ENCODE measurements at regions not wholly inside any gene's neighbourhood (a gene's known extent, or its start where the extent isn't known, plus 50 kb on each side); places are given as distances from the start of the nearest gene placed in this dataset.
"Not testable (repeated sequence)": the region's sequence is repeated elsewhere in the genome, so short reads cannot be mapped to it uniquely, and the experiment has no call there.

- no peak overlapping the region for H3K27ac ChIP-seq (ENCODE audit: insufficient read depth, low read depth, low read length)
- H3K4me3 ChIP-seq (replicated peaks in 1 of 3; ENCODE audit: insufficient read depth in 1 of 3, low read depth in 1 of 3, low read length in 3 of 3), result no peak overlapping the region
- dilution Hi-C loops (cut with MboI; ENCODE audit: extremely low pct_ligation_motif_present, low sequenced_read_pairs), result no loop called here
- H3K4me2 ChIP-seq (ENCODE audit: insufficient read depth, low read length), result no peak overlapping the region
- no TSS peak for BruUV-seq (replicated peaks)
- ChIA-PET POLR2A (no interaction called here), CTCF (no interaction called here)
- FAIRE-seq (no peak), DNase-seq (ENCODE audit: low read depth, low spot score) (no peak)
- no peaks in the 10 kb centered on the region for H4K20me1 ChIP-seq (replicated peaks; ENCODE audit: control insufficient read depth, extremely low read depth, insufficient read depth, low read length)
- H3K9ac ChIP-seq (replicated peaks; ENCODE audit: extremely low read depth, insufficient read depth, low read length), result no peak overlapping the region
- H2AFZ ChIP-seq (ENCODE audit: low read depth, low read length), result no peak overlapping the region
- no peaks in the 10 kb centered on the region for H3K9me3 ChIP-seq (replicated peaks; ENCODE audit: control insufficient read depth, insufficient read depth, low read length)
- H3K9me1 ChIP-seq (replicated peaks; ENCODE audit: control insufficient read depth, extremely low read depth, insufficient read depth, low read length), result no peaks in the 10 kb centered on the region
- no peaks in the 10 kb centered on the region for H3K4me1 ChIP-seq (ENCODE audit: control insufficient read depth, extremely low read depth, insufficient read depth, low read length)
- TF ChIP-seq CTCF (IDR thresholded peaks at IDR 0.05; ENCODE audit: extremely low read depth in 1 of 2, insufficient read depth in 1 of 2, low read depth in 1 of 2, low read length in 2 of 2) (no peak), MYC (IDR thresholded peaks at IDR 0.05; ENCODE audit: low read depth, low read length) (no peak), MAX (IDR thresholded peaks at IDR 0.05; ENCODE audit: insufficient read depth, insufficient read length) (no peak), GATA2 (IDR thresholded peaks at IDR 0.05; ENCODE audit: insufficient read depth, insufficient read length, low read depth, low read length) (no peak), POLR2AphosphoS5 (IDR thresholded peaks at IDR 0.05; ENCODE audit: insufficient read depth, low read depth, low read length) (no peak), FOS (IDR thresholded peaks at IDR 0.05; ENCODE audit: borderline replicate concordance, insufficient read depth, low read length) (no peak), EZH2 (IDR thresholded peaks at IDR 0.05; ENCODE audit: borderline replicate concordance, low read depth, low read length, severe bottlenecking) (no peak), POLR2A (IDR thresholded peaks at IDR 0.05; ENCODE audit: low read depth, low read length) (no peak), JUN (IDR thresholded peaks at IDR 0.05; ENCODE audit: borderline replicate concordance, insufficient read depth, insufficient read length, low read depth) (no peak)
- intact Hi-C loops (cut with micrococcal nuclease), result no loop called here
- no peaks in the 10 kb centered on the region for H3K27me3 ChIP-seq (ENCODE audit: control insufficient read depth in 2 of 2, insufficient read depth in 2 of 2, low read length in 2 of 2)
- no peaks in the 10 kb centered on the region for H3K79me2 ChIP-seq (ENCODE audit: control insufficient read depth, insufficient read depth, low read length)
- no peaks in the 10 kb centered on the region for H3K36me3 ChIP-seq (ENCODE audit: control insufficient read depth in 2 of 2, extremely low read depth in 1 of 2, insufficient read depth in 2 of 2, low read length in 2 of 2)
Measured at GRCh38 chr5:107002115-107002514, 668.6 kb downstream of the EFNA5 start.

GRCh38 chr5:106999506-106999905 lies 671.2 kb downstream of the EFNA5 start:
- H3K79me2 ChIP-seq (ENCODE audit: control insufficient read depth, insufficient read depth, low read length); H4K20me1 ChIP-seq (replicated peaks; ENCODE audit: control insufficient read depth, extremely low read depth, insufficient read depth, low read length); H3K9me3 ChIP-seq (replicated peaks; ENCODE audit: control insufficient read depth, insufficient read depth, low read length); DNase-seq (ENCODE audit: low read depth, low spot score); H3K27me3 ChIP-seq (ENCODE audit: control insufficient read depth in 2 of 2, insufficient read depth in 2 of 2, low read length in 2 of 2); H3K9me1 ChIP-seq (replicated peaks; ENCODE audit: control insufficient read depth, extremely low read depth, insufficient read depth, low read length); H3K27ac ChIP-seq (ENCODE audit: insufficient read depth, low read depth, low read length); CTCF ChIA-PET; H3K4me2 ChIP-seq (ENCODE audit: insufficient read depth, low read length); H2AFZ ChIP-seq (ENCODE audit: low read depth, low read length); FAIRE-seq; POLR2A ChIA-PET; H3K36me3 ChIP-seq (ENCODE audit: control insufficient read depth in 2 of 2, extremely low read depth in 1 of 2, insufficient read depth in 2 of 2, low read length in 2 of 2); intact Hi-C loops (cut with micrococcal nuclease); H3K4me1 ChIP-seq (ENCODE audit: control insufficient read depth, extremely low read depth, insufficient read depth, low read length); BruUV-seq (replicated peaks); dilution Hi-C loops (cut with MboI; ENCODE audit: extremely low pct_ligation_motif_present, low sequenced_read_pairs); H3K9ac ChIP-seq (replicated peaks; ENCODE audit: extremely low read depth, insufficient read depth, low read length); H3K4me3 ChIP-seq (replicated peaks in 1 of 3; ENCODE audit: insufficient read depth in 1 of 3, low read depth in 1 of 3, low read length in 3 of 3): not testable (repeated sequence)

All from endothelial cell of umbilical vein (primary cell).